ENCODE measurements at regions not wholly inside any gene's neighbourhood (a gene's known extent, or its start where the extent isn't known, plus 50 kb on each side); places are given as distances from the start of the nearest gene placed in this dataset.

DNA sequence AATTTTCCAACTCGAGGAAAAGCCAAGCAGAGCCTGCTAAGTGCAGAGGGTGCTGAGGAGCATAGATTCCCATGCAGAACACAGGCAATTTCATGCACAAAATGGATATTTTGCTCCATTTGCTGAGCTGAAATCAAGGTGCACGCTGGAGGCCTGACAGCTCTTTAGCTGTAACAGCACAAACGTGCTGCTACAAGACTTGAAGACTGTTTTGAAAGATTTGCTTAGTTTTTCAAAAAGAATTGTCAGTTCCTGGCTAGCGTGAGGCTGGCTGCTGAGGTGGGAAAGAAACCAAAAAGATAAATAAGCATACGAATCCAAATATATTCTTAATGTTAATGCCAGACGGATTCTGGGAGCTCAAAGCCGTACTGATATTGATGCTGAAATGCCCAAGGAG, 309.0 kb upstream of the MAF start:
- TF ChIP-seq POLR2A (IDR thresholded peaks at IDR 0.05) (no peak), POLR2AphosphoS5 (IDR thresholded peaks at IDR 0.05) (no peak)
- TF ChIP-seq, protein P1, sequence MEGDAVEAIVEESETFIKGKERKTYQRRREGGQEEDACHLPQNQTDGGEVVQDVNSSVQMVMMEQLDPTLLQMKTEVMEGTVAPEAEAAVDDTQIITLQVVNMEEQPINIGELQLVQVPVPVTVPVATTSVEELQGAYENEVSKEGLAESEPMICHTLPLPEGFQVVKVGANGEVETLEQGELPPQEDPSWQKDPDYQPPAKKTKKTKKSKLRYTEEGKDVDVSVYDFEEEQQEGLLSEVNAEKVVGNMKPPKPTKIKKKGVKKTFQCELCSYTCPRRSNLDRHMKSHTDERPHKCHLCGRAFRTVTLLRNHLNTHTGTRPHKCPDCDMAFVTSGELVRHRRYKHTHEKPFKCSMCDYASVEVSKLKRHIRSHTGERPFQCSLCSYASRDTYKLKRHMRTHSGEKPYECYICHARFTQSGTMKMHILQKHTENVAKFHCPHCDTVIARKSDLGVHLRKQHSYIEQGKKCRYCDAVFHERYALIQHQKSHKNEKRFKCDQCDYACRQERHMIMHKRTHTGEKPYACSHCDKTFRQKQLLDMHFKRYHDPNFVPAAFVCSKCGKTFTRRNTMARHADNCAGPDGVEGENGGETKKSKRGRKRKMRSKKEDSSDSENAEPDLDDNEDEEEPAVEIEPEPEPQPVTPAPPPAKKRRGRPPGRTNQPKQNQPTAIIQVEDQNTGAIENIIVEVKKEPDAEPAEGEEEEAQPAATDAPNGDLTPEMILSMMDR (IDR thresholded peaks at IDR 0.05) = no peak

DNA sequence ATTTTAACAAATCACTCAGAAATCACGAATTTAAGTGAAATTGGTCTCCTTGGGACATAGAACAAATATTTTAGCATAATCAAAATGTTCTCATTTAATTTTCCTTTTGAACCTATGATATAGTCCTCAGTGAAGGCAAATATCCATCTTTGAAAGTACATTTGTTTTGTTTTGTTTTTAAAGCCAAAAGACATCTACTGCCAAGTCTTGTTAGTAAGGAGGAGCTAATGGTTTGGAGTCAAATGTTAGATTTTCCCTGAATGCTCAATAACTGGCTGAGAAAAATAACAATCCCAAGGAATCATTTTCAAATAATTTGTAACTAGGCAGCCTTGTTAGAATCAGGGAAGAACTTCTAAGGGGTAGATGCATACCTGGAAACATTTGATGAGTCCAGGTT, 302.9 kb upstream of the MAF start:
- Histone ChIP-seq H3K27ac (no peak overlapping the region), H3K4me3 (no peak overlapping the region), H3K27me3 (replicated peaks; ENCODE audit: insufficient read depth) (no peaks in the 10 kb centered on the region), H3K9me3 (no peaks in the 10 kb centered on the region), H3K4me1 (replicated peaks) (no peaks in the 10 kb centered on the region), H3K36me3 (no peaks in the 10 kb centered on the region)
- DNase-seq (ENCODE audit: low spot score) = no peak
- 85% methylated on average over 1 of the region's 1 CpG for WGBS
- TF ChIP-seq POLR2A (IDR thresholded peaks at IDR 0.05) (no peak), POLR2AphosphoS5 (IDR thresholded peaks at IDR 0.05) (no peak)
- TF ChIP-seq, protein P1 (IDR thresholded peaks at IDR 0.05) = no peak
- intact Hi-C loops (cut with DNase I) = no loop called here

More for the DNA sequence above, 309.0 kb upstream of the MAF start:
- Histone ChIP-seq H3K27ac (no peak overlapping the region), H3K4me1 (replicated peaks) (no peaks in the 10 kb centered on the region), H3K4me3 (no peak overlapping the region), H3K27me3 (replicated peaks; ENCODE audit: insufficient read depth) (no peaks in the 10 kb centered on the region), H3K9me3 (no peaks in the 10 kb centered on the region), H3K36me3 (no peaks in the 10 kb centered on the region)
- 50% methylated on average over 7 of the region's 7 CpGs for WGBS
- DNase-seq (ENCODE audit: low spot score) = no peak
- intact Hi-C loops (cut with DNase I) = no loop called here

DNA sequence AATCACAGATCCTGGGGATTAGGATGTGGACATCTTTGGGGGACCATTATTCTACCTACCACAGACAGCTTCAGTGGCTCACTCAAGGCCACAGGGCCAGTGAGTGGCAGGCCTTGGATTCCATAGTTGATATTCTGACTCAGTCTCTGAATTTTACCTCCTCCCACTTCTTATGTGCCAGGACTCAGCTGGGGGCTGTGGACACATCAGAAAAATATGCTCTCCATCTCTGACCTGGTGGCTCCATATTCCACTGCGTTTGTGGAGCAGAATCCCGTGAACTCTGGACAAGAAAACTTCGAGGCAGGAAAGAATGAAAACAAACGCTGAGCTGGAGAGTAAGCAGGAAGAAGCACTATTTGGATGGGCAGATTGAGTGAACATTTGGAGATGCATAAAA, 301.8 kb upstream of the MAF start:
- Histone ChIP-seq H3K27me3 (replicated peaks; ENCODE audit: insufficient read depth) (no peaks in the 10 kb centered on the region), H3K9me3 (no peaks in the 10 kb centered on the region), H3K4me3 (no peak overlapping the region), H3K36me3 (no peaks in the 10 kb centered on the region), H3K27ac (no peak overlapping the region), H3K4me1 (replicated peaks) (no peaks in the 10 kb centered on the region)
- DNase-seq (ENCODE audit: low spot score) = no peak
- 87% methylated on average over 4 of the region's 4 CpGs for WGBS
- TF ChIP-seq POLR2A (IDR thresholded peaks at IDR 0.05) = no peak
- TF ChIP-seq, protein P1 (IDR thresholded peaks at IDR 0.05) = no peak
- no peak for TF ChIP-seq POLR2AphosphoS5 (IDR thresholded peaks at IDR 0.05)
- intact Hi-C loops (cut with DNase I) = no loop called here

DNA sequence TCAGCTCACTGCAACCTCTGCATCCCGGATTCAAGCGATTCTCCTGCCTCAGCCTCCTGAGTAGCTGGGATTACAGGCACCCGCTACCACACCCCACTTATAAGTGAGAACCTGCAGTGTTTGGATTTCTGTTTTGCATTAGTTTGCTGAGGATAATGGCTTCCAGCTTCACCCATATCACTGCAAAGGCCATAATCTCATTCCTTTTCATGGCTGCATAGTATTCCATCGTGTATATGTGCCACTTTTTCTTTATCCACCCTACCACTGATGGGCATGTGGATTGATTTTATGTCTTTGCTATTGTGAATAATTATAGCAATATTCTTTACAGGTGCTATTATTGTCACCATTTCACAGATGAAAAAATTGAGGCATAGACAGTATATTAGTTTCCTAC, 301.0 kb upstream of the MAF start:
- H3K4me3 ChIP-seq = no peak overlapping the region
- H3K27me3 ChIP-seq (replicated peaks; ENCODE audit: insufficient read depth) = no peaks in the 10 kb centered on the region
- WGBS = 98% methylated on average over 4 of the region's 4 CpGs
- no peak for DNase-seq (ENCODE audit: low spot score)
- H3K4me1 ChIP-seq (replicated peaks) = peaks cover 2% of the 10 kb centered on the region
- no peak overlapping the region for H3K27ac ChIP-seq
- intact Hi-C loops (cut with DNase I) = no loop called here
- no peak for TF ChIP-seq POLR2A (IDR thresholded peaks at IDR 0.05)
- TF ChIP-seq, protein P1 (IDR thresholded peaks at IDR 0.05) = no peak
- no peak for TF ChIP-seq POLR2AphosphoS5 (IDR thresholded peaks at IDR 0.05)
- H3K36me3 ChIP-seq = no peaks in the 10 kb centered on the region
- H3K9me3 ChIP-seq = no peaks in the 10 kb centered on the region

DNA sequence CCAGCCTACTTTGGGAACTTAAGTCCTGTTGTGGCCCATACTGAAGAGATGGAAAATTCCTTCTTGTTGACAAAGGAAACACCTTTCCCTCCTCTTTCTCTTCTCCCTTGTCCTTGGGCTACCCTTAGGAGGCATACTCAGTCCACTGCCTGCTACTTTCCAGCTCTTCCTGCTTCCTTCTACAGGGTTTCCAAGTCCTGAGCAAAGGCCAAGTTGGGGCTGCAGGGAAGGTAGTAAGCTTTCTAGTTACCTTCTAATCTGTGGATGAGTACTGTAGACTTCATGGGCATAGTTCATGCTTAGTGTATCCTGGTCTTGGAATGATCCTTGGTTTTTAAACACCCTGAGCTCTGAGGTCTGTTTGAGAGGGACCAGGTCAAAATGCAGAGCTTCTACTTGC, 299.2 kb upstream of the MAF start:
- intact Hi-C loops (cut with DNase I) = no loop called here
- Histone ChIP-seq H3K27me3 (replicated peaks; ENCODE audit: insufficient read depth) (no peaks in the 10 kb centered on the region), H3K9me3 (no peaks in the 10 kb centered on the region), H3K4me1 (replicated peaks) (peaks cover 3% of the 10 kb centered on the region), H3K36me3 (no peaks in the 10 kb centered on the region), H3K27ac (no peak overlapping the region), H3K4me3 (no peak overlapping the region)
- TF ChIP-seq, protein P1 (IDR thresholded peaks at IDR 0.05) = no peak
- TF ChIP-seq POLR2AphosphoS5 (IDR thresholded peaks at IDR 0.05) = no peak
- no peak for TF ChIP-seq POLR2A (IDR thresholded peaks at IDR 0.05)
- DNase-seq (ENCODE audit: low spot score) = no peak
